ENCODE measurements at regions not wholly inside any gene's neighbourhood (a gene's known extent, or its start where the extent isn't known, plus 50 kb on each side); places are given as distances from the start of the nearest gene placed in this dataset.

DNA sequence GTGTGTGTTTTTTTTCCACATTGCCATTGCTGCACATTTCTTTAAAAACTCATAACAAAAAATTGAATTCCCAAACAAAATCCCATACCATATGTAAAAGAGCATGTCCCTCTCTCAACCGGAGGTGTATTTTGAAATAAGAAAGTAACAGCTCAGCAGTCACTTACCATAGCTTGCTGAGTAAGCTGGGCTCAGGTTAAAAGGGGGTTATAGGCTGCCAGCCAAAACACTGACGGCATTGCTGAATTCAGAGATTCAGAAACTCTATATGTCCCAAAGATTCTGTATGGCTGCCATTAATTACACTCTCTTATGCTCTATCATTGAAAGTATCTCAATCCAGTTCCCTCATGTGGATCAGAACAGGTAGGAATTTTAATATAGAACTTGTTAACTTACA is 276.0 kb downstream of the FOXG1 start:
- no peak overlapping the region for H3K27ac Mint-ChIP-seq
- H3K27me3 Mint-ChIP-seq, result no peaks in the 10 kb centered on the region
- no peaks in the 10 kb centered on the region for H3K36me3 Mint-ChIP-seq
- no peak overlapping the region for H3K4me3 Mint-ChIP-seq
- H3K9me3 Mint-ChIP-seq, result peaks cover 3% of the 10 kb centered on the region
- no peaks in the 10 kb centered on the region for H3K4me1 Mint-ChIP-seq
- no peak for ATAC-seq

DNA sequence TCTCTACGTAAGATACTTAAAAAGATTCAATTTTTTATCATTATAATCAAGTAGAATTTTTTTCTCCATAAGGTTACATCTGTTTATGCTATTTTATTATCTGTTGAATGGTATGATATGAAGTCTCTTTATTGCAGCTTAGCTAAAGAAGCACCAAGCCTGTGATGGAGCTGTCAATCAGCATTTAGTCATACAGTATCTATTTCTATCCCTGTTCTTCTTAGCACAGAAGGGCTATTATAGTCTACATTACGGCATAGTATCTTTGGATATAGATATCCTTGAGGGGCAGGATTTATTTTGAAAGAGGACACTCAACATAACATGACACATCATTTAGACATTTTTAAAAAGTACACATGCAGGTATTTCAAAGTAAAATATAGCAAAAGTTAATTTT is 277.1 kb downstream of the FOXG1 start:
- Mint-ChIP-seq H3K9me3 (peaks cover 3% of the 10 kb centered on the region), H3K27ac (no peak overlapping the region), H3K4me1 (no peaks in the 10 kb centered on the region), H3K27me3 (no peaks in the 10 kb centered on the region), H3K4me3 (no peak overlapping the region), H3K36me3 (no peaks in the 10 kb centered on the region)
- no peak for ATAC-seq

DNA sequence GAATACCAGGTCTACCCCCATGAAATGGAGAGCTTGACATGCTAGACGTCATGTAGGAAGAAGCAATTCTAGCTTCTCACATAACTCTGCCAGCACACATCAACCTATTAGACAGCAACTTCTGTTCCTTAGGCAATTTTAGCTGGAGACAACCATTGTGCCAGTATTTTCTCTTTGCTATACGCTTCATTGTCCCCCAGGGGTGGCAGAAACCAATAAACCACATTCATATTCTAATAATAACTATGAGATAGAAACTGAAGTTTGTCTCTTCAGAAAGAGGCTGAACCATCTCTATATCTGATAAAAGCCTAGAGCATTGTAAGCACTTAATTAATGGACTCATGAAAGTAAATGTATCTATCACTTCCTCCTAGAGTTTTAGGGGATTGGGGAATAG is 278.6 kb downstream of the FOXG1 start:
- H3K9me3 Mint-ChIP-seq, result peaks cover 5% of the 10 kb centered on the region
- no peaks in the 10 kb centered on the region for H3K4me1 Mint-ChIP-seq
- no peaks in the 10 kb centered on the region for H3K36me3 Mint-ChIP-seq
- no peaks in the 10 kb centered on the region for H3K27me3 Mint-ChIP-seq
- no peak overlapping the region for H3K4me3 Mint-ChIP-seq
- no peak for ATAC-seq
- no peak overlapping the region for H3K27ac Mint-ChIP-seq

DNA sequence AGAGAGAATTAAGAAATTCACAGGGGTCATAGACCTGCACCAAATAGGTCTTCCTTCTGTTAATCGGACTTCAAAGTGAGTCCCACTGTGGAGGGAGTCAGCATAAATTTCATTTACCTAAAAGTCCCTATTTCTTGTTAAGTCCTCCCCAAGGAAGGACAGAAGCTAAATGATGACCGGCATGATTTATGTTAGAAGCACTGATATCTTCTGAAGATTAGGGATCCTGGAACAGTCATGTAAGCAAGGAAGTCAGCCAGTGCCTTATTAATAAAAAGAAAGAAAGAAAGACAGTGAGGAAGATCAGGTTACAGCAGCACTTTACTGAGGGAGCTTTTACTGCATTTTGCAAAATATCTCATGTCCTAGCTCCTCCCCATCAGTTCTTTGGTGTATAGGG is 287.5 kb downstream of the FOXG1 start:
- Mint-ChIP-seq H3K9me3 (peaks cover 7% of the 10 kb centered on the region), H3K27me3 (no peaks in the 10 kb centered on the region), H3K27ac (no peak overlapping the region), H3K4me1 (no peaks in the 10 kb centered on the region), H3K36me3 (no peaks in the 10 kb centered on the region), H3K4me3 (no peak overlapping the region)
- ATAC-seq, result no peak

DNA sequence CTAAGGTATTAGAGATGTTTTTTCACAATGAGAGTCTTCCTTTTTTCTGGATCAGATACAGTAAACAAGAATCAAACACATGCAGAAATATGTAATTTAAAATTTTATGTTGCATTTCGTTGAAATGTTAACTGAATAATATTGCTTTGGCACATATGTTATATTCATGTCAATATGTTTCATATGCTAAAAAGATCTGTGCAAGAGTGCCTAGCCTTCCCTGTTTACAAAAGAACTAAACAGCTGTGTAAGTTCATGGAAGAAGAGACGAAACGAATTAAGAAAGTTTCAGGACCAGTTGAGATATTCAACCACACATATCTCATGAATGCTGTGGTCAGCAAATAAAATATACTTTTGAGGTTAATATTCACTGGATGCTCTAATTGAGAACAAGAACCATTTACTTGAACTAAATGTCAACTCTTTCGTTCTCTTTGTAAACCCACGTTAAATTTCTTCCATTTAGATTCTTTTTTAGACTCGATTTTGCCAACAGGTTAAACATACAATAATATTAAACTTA is 289.5 kb downstream of the FOXG1 start:
- no peak overlapping the region for H3K27ac Mint-ChIP-seq
- H3K9me3 Mint-ChIP-seq, result peaks cover 4% of the 10 kb centered on the region
- no peaks in the 10 kb centered on the region for H3K4me1 Mint-ChIP-seq
- ATAC-seq, result no peak
- H3K36me3 Mint-ChIP-seq, result no peaks in the 10 kb centered on the region
- H3K4me3 Mint-ChIP-seq, result no peak overlapping the region
- no peaks in the 10 kb centered on the region for H3K27me3 Mint-ChIP-seq

DNA sequence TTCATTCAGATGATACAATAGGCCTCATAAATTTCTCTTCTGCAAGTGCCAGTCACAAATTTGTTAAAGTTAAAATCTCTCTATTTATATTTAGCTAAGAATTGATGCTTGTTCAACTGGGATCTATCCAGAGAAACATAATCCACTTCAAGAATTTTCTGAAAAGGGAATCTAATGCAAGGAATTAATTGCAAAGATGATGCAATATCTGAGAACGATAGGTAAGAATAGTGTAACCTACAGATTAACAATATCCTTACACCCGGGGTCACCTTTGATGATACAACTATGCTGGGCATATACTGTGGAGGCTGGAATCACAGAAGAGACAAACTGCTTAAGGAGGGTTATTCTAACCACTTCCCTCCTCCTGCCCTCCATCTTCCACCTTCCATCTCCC is 295.1 kb downstream of the FOXG1 start:
- Mint-ChIP-seq H3K9me3 (peaks cover 3% of the 10 kb centered on the region), H3K36me3 (no peaks in the 10 kb centered on the region), H3K27ac (no peak overlapping the region), H3K4me1 (no peaks in the 10 kb centered on the region), H3K4me3 (no peak overlapping the region), H3K27me3 (no peaks in the 10 kb centered on the region)
- ATAC-seq, result no peak

DNA sequence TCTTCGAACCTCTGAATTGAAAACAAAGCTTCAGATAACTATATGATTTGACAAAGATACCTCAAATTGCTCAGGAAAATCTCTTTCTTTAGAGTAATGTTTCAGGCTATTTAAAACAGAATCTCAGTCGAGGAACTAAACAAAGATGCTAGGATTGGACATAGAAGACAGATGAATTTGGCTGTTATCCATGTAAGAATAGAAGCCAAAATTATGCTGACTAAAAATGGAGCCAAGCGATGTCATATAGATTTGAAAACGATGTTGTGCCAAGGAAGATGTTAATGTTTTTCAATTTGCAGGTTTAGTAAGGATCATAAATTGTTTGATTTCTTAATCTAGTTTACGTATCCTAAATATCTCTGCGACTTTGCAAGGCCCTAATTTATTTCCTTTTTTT is 295.9 kb downstream of the FOXG1 start:
- ATAC-seq, result no peak
- H3K9me3 Mint-ChIP-seq, result peaks cover 3% of the 10 kb centered on the region
- no peak overlapping the region for H3K27ac Mint-ChIP-seq
- no peaks in the 10 kb centered on the region for H3K36me3 Mint-ChIP-seq
- no peaks in the 10 kb centered on the region for H3K4me1 Mint-ChIP-seq
- no peaks in the 10 kb centered on the region for H3K27me3 Mint-ChIP-seq
- no peak overlapping the region for H3K4me3 Mint-ChIP-seq

DNA sequence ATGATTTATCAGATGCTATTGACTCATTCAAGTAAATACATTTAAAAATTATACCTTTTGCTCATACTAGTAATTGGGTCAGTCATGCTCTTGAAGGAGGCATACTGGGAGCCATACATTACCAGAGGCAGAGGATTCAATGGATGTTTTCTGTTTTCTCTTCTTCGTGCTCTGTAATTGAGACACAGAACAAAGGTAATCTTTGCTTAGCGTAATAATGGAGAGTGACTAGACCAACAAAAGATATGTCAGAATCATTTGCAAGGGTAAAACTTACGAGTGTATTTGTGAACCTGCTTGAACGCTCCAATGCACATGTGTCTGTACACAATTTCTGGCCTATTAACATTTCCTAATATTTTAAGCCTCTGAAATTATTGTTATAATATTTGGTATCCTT is 296.4 kb downstream of the FOXG1 start:
- Mint-ChIP-seq H3K27me3 (no peaks in the 10 kb centered on the region), H3K36me3 (no peaks in the 10 kb centered on the region), H3K27ac (no peak overlapping the region), H3K4me3 (no peak overlapping the region), H3K4me1 (no peaks in the 10 kb centered on the region), H3K9me3 (peaks cover 3% of the 10 kb centered on the region)
- no peak for ATAC-seq

DNA sequence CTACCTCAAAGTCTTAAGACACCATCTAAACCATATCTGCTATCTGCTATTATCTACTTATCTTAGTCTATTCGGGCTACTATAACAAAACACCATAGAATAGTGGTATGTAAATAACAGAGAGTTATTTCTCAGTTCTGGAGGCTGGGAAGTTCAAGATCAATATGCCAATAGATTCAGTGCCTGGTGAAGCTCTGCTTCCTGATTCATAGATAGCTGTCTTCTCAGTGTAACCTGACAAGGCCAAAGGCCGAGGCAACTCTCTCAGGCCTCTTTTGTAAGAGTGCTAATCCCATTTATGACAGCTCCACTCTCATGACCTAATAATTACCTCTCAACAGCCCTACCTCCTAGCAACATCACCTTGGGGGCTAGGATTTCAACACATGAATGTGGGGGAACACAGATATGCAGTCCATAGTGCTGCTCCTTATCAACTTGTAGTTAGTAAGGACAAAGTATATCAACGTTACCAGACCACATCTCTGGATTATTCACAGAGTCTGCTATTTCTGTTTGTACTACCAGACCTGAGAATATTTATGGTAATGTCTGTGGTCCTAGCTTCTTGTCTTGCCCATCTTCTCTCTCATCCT is 297.8 kb downstream of the FOXG1 start:
- Mint-ChIP-seq H3K27me3 (no peaks in the 10 kb centered on the region), H3K27ac (no peak overlapping the region), H3K9me3 (peaks cover 6% of the 10 kb centered on the region), H3K4me1 (no peaks in the 10 kb centered on the region), H3K4me3 (no peak overlapping the region), H3K36me3 (no peaks in the 10 kb centered on the region)
- no peak for ATAC-seq

DNA sequence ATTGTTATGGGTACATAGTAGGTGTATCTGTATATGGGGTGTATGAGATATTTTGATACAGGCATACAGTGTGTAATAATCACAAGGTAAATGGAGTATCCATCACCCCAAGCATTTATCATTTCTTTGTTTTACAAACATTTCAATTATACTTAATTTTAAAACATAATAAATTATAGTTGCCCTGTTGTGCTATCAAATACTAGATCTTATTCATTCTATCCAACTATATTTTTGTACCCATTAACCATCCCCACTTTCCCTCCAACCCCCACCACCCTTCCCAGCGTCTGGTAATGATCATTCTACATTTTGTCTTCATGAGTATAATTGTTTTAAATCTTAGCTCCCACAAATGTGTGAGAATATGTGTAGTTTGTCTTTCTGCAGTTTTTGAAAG is 302.6 kb downstream of the FOXG1 start:
- no peak for ATAC-seq
- Mint-ChIP-seq H3K36me3 (no peaks in the 10 kb centered on the region), H3K9me3 (peaks cover 10% of the 10 kb centered on the region), H3K27ac (no peak overlapping the region), H3K27me3 (no peaks in the 10 kb centered on the region), H3K4me1 (no peaks in the 10 kb centered on the region), H3K4me3 (no peak overlapping the region)

DNA sequence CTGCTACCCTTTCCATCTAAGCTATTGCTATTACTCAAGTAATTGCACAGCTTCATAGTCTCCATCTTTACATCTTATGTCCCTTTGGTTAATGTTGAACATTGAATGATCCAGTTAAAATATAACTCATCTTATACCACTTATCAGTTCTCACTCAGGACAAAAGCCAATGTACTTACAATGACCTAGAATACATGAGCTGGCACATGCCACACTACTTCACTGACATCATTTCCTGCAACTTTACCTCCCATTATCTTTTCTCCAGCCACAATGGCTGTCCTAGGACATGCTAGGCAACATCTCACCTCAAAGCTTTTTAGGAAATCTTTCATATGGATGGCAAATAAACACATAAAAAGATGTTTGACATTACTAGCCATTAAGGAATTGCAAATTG is 309.2 kb downstream of the FOXG1 start:
- no peak overlapping the region for H3K27ac Mint-ChIP-seq
- no peak for ATAC-seq
- peaks cover 9% of the 10 kb centered on the region for H3K9me3 Mint-ChIP-seq
- no peaks in the 10 kb centered on the region for H3K4me1 Mint-ChIP-seq
- H3K4me3 Mint-ChIP-seq, result no peak overlapping the region
- no peaks in the 10 kb centered on the region for H3K27me3 Mint-ChIP-seq
- no peaks in the 10 kb centered on the region for H3K36me3 Mint-ChIP-seq

DNA sequence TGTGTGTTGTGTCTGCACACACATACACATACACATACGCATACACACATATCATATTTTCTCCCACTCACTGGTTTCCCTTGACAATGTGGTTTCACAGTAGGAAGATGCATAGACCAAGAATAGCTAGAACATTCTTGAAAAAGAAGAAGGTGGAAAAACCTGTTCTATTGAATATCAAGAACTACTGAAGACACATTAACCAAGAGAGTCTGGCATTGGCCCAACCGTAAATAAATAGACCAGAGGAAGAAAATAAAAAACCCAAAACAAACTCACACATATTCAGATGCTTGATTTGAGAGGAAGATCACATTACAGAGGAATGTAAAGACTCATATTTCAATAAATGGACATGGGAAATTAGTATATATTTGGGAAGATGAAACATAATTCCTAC is 311.3 kb downstream of the FOXG1 start:
- no peak overlapping the region for H3K27ac Mint-ChIP-seq
- no peaks in the 10 kb centered on the region for H3K4me1 Mint-ChIP-seq
- no peaks in the 10 kb centered on the region for H3K27me3 Mint-ChIP-seq
- no peaks in the 10 kb centered on the region for H3K36me3 Mint-ChIP-seq
- ATAC-seq, result no peak
- no peak overlapping the region for H3K4me3 Mint-ChIP-seq
- H3K9me3 Mint-ChIP-seq, result peaks cover 9% of the 10 kb centered on the region

DNA sequence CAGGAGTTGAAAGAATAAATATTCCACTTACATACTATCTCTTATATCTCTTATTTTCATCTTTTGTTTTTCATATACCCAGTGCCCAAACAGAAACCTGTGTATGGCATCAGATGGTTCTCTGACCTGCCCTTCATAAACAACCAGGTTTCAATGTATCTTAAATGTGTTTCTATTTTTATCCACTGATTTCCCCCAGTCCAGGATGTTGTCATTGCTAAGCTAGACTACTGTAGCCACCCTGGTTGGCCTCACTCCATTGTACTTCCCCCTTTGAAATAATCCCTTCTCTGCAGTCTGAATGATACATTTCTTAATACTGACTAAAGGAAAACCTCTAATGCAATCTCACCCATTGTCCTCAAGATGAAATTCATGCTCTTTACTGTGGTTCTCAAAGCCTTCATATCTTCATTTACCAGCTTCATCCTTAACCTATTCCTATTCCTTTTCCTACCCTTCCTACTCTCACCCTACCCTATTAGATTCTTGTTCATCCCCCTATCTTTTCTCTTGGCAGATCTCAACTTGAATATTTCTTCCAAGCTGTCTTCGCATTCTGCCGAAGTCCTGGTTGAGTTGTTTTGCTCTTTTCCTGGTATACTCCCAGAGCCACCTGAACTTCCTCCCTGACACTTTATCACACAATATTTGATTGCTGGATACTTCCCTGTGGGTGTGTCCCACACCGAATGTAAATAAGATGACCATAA is 312.4 kb downstream of the FOXG1 start:
- Mint-ChIP-seq H3K36me3 (no peaks in the 10 kb centered on the region), H3K4me3 (no peak overlapping the region), H3K27me3 (no peaks in the 10 kb centered on the region), H3K27ac (no peak overlapping the region), H3K4me1 (no peaks in the 10 kb centered on the region), H3K9me3 (peaks cover 9% of the 10 kb centered on the region)
- ATAC-seq, result no peak

DNA sequence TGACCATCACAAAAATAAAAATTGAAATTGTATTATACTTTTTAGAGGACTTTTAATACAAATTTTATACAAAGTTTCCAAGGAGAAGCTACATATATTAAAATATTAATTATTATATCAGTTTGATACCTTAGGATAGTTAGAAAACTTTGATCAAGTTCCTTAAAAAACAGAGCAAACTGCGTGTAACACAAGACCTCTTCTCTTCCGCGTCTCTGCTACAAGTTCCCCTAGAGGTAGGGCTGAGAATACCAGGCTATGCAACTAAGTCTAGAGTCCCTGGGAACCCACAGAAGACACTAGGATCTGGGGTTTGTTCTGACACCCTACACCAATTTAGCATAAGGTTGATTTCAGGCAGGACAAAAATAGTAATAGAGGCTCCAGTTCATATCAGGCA is 319.0 kb downstream of the FOXG1 start:
- no peaks in the 10 kb centered on the region for H3K27me3 Mint-ChIP-seq
- H3K27ac Mint-ChIP-seq, result no peak overlapping the region
- ATAC-seq, result no peak
- H3K4me1 Mint-ChIP-seq, result no peaks in the 10 kb centered on the region
- no peaks in the 10 kb centered on the region for H3K36me3 Mint-ChIP-seq
- peaks cover 8% of the 10 kb centered on the region for H3K9me3 Mint-ChIP-seq
- no peak overlapping the region for H3K4me3 Mint-ChIP-seq

DNA sequence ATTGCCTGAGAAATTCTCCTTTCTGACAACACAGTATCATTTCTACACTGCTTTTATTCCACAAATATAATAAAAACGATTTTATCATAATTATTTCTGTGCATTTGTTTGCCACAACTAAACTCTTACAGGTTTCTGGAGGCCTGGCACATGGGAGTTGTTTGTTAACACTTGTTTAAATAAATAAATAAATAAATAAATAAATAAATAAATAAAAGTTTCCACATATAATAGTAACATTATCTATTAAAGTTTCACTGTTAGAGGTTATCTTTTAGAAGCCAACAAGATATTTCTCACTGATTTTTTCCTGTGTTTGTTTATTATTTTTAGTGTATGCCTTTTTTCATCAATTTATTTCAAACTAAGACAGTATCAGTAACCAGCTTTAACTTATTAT is 323.3 kb downstream of the FOXG1 start:
- Mint-ChIP-seq H3K27ac (no peak overlapping the region), H3K36me3 (no peaks in the 10 kb centered on the region), H3K27me3 (no peaks in the 10 kb centered on the region), H3K4me1 (no peaks in the 10 kb centered on the region), H3K4me3 (no peak overlapping the region), H3K9me3 (peaks cover 8% of the 10 kb centered on the region)
- no peak for ATAC-seq

DNA sequence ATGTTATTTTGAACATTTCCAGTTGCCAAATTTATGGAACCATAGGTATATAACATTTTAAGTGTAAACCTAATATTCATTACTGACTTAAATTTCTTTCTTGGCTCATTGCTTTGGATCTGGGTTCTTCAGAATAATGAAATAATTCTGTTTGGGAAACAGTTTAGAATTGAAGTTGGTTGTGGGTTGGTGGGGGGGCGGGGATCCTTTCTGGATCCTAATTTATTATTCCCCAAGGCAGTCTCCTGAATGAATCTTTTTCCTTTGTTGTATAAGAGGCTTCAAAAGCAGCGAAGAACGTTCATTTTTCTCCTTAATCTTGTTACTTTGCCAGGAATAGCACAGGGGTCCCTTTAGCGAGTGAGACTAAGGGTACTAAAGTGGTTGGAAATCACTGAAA is 325.5 kb downstream of the FOXG1 start:
- ATAC-seq, result no peak
- Mint-ChIP-seq H3K27ac (no peak overlapping the region), H3K36me3 (no peaks in the 10 kb centered on the region), H3K9me3 (peaks cover 5% of the 10 kb centered on the region), H3K4me1 (no peaks in the 10 kb centered on the region), H3K4me3 (no peak overlapping the region), H3K27me3 (no peaks in the 10 kb centered on the region)
